AG04450 (cell line): ENCODE measurements at regions not wholly inside any gene's neighbourhood (a gene's known extent, or its start where the extent isn't known, plus 50 kb on each side); places are given as distances from the start of the nearest gene placed in this dataset.

Experiments used
- CTCF ChIA-PET: fragments of 300-600, 350-600 bp; formaldehyde crosslinking; extraction: SDS; loops from one replicate; lab custom pipeline; 2022; ENCODE audit warnings: antibody characterized with exemption, inconsistent platforms; lab: Charles Lee
- POLR2A ChIA-PET: fragments of 350-600 bp; formaldehyde crosslinking; extraction: SDS; loops from one replicate; lab custom pipeline; 2021; ENCODE audit warnings: antibody characterized with exemption, inconsistent platforms; lab: Yijun Ruan, JAX
- DNase-seq: peaks from one replicate; pipeline ENCODE4 v3.0.0-alpha.2; 2011; ENCODE audit warnings: low read depth, low spot score
- H3K27ac ChIP-seq: one replicate; pipeline ENCODE4 v1.5.1; 2012; ENCODE audit warnings: low read depth, low read length, control low read depth
- H3K27me3 ChIP-seq: one replicate; pipeline ENCODE4 v1.6.0; 2012; ENCODE audit warnings: low read length; ENCODE audit not compliant: control insufficient read depth, insufficient read depth
- H3K4me3 ChIP-seq: 2 replicates; pipeline ENCODE4 v1.5.1; 2011; ENCODE audit warnings: mild to moderate bottlenecking, low read depth, low read length, control low read depth
- H3K9me3 ChIP-seq: 2 replicates; pipeline ENCODE4 v1.5.1; 2012; ENCODE audit warnings: low read length; ENCODE audit not compliant: control insufficient read depth, insufficient read depth
- TF ChIP-seq, protein P1 (sequence below): IDR thresholded peaks from 2 replicates; pipeline ENCODE4 v1.5.1; 2011; ENCODE audit warnings: low read depth, low read length, control low read depth, inconsistent platforms

DNA sequence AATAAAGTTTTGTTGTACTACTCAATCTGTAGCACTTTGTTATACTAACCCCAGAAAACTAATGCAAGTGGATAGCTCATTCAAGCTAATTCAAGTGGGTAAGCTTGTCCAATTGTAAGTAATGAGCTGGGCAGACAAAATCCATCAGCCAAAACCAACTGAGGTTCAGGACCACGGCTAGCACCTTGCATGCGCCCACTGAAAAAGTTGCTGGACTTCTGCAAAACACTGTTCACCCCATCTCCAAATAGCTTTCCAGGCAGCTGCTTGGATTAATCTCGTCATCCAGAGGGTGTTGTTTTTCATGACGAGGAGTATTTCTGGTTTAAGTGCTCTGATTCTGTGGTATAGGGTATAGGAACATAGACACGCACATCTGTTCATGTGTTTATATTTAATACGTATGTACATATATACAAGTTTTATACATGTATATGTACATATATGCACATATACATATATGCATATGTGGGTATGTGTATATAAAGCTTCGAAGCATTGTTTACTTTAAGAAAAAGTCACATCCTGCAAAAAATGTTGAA lies 307.5 kb downstream of the GALR1 start:
- H3K4me3 ChIP-seq, result no peak overlapping the region
- DNase-seq, result no peak
- H3K27me3 ChIP-seq, result no peaks in the 10 kb centered on the region
- TF ChIP-seq, protein P1, sequence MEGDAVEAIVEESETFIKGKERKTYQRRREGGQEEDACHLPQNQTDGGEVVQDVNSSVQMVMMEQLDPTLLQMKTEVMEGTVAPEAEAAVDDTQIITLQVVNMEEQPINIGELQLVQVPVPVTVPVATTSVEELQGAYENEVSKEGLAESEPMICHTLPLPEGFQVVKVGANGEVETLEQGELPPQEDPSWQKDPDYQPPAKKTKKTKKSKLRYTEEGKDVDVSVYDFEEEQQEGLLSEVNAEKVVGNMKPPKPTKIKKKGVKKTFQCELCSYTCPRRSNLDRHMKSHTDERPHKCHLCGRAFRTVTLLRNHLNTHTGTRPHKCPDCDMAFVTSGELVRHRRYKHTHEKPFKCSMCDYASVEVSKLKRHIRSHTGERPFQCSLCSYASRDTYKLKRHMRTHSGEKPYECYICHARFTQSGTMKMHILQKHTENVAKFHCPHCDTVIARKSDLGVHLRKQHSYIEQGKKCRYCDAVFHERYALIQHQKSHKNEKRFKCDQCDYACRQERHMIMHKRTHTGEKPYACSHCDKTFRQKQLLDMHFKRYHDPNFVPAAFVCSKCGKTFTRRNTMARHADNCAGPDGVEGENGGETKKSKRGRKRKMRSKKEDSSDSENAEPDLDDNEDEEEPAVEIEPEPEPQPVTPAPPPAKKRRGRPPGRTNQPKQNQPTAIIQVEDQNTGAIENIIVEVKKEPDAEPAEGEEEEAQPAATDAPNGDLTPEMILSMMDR, result no peak
- ChIA-PET CTCF (no interaction called here), POLR2A (no interaction called here)
- no peak overlapping the region for H3K27ac ChIP-seq
- peaks cover 22% of the 10 kb centered on the region for H3K9me3 ChIP-seq

- POLR2A ChIA-PET, result no interaction called here
- CTCF ChIA-PET, result no interaction called here
- H3K27me3 ChIP-seq, result no peaks in the 10 kb centered on the region
- no peak for DNase-seq
- H3K9me3 ChIP-seq, result peaks cover 12% of the 10 kb centered on the region
- H3K27ac ChIP-seq, result no peak overlapping the region
- TF ChIP-seq, protein P1, result no peak
- H3K4me3 ChIP-seq, result no peak overlapping the region
Observed at GRCh38 chr18:77559274-77559910, 309.7 kb downstream of the GALR1 start.

DNA sequence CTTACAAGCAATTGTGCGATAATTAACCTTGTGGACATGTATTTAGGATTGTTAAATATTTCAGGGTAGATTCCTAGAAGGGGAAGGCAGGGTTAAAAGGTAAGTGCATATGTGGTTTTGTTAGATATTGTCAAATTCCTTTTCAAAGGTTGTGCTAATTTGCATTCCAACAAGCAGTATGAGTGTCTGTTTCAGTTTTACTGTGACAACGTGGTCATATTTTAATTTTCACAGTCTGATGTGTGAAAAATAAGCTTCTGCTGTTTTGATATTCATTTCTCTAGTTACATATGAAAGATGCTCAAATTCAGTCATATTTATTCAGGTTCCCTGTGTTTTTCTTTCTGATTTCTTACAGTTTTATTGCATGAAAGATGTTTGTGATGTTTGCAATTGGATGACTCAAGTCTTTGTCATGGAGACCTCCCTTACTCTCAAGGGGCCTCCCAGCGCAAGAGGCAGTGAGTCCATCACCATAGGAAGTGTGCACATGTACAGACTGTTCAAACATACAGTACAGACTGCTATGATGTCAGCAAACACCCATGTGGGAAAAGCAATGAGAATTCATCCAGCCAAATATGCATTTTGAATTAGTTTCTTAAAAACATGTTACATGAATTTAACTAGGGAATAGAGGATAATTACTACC lies 310.8 kb downstream of the GALR1 start:
- POLR2A ChIA-PET, result no interaction called here
- TF ChIP-seq, protein P1, result no peak
- Histone ChIP-seq H3K27ac (no peak overlapping the region), H3K9me3 (peaks cover 11% of the 10 kb centered on the region; the same call in 1 of the 2 replicates), H3K27me3 (no peaks in the 10 kb centered on the region), H3K4me3 (no peak overlapping the region)
- no peak for DNase-seq
- CTCF ChIA-PET, result no interaction called here

DNA sequence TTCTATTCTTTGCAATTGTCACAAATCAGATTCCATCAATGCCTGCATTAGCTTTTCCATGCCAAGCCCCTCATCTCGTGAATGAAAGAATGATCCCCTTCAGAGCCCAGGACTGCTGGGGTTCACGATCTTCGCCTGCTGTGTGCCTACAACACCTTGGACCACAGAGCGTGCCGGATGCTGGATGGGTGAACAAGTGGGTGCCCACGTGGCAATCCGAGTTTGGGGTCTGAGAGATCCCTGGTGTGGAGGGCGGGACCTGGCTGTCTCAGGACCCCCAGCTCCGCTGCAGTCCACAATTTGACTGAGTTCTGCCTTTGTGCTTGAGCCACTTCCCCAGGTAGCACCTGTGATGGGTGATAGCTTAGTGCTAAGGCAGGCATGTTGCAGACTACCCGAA lies 317.0 kb downstream of the GALR1 start:
- Histone ChIP-seq H3K27me3 (no peaks in the 10 kb centered on the region), H3K4me3 (no peak overlapping the region), H3K27ac (no peak overlapping the region), H3K9me3 (peaks cover 22% of the 10 kb centered on the region)
- POLR2A ChIA-PET, result no interaction called here
- DNase-seq, result no peak
- TF ChIP-seq, protein P1, result no peak
- CTCF ChIA-PET, result no interaction called here

GRCh38 chr18:77567205-77567604 lies 317.6 kb downstream of the GALR1 start:
- no peak overlapping the region for H3K4me3 ChIP-seq
- peaks cover 28% of the 10 kb centered on the region for H3K9me3 ChIP-seq
- H3K27ac ChIP-seq, result peak overlapping the region; percentile 11
- CTCF ChIA-PET, result no interaction called here
- POLR2A ChIA-PET, result no interaction called here
- no peaks in the 10 kb centered on the region for H3K27me3 ChIP-seq
- DNase-seq, result no peak
- TF ChIP-seq, protein P1, result no peak
